Stimulated activated CD4-positive, alpha-beta T cell treated with anti-CD3 and anti-CD28 coated beads, Interleukin-15, amount 100 ng/mL, for 24 hours (primary cell): ENCODE measurements at regions not wholly inside any gene's neighbourhood (a gene's known extent, or its start where the extent isn't known, plus 50 kb on each side); places are given as distances from the start of the nearest gene placed in this dataset.
"Not testable (repeated sequence)": the region's sequence is repeated elsewhere in the genome, so short reads cannot be mapped to it uniquely, and the experiment has no call there.

Experiments
- DNase-seq: peaks from one replicate; pipeline ENCODE4 v3.0.0-alpha.2; 2020

GRCh38 chr10:83371696-83372490 is 767.4 kb upstream of the GHITM start:
- no peak for DNase-seq

GRCh38 chr10:83372646-83373045 is 766.7 kb upstream of the GHITM start:
- DNase-seq = no peak

GRCh38 chr10:83373671-83374070 is 765.6 kb upstream of the GHITM start:
- peak; percentile 2 for DNase-seq

- no peak for DNase-seq
Measured at GRCh38 chr10:83374741-83375140, 764.6 kb upstream of the GHITM start.

- DNase-seq = no peak
Measured at GRCh38 chr10:83375274-83375673, 764.0 kb upstream of the GHITM start.

GRCh38 chr10:83397806-83398205 is 741.5 kb upstream of the GHITM start:
- DNase-seq = no peak

GRCh38 chr10:83410570-83410969 is 728.7 kb upstream of the GHITM start:
- no peak for DNase-seq

GRCh38 chr10:83425306-83425705 is 714.0 kb upstream of the GHITM start:
- no peak for DNase-seq

- no peak for DNase-seq
Measured at GRCh38 chr10:83427101-83427500, 712.2 kb upstream of the GHITM start.

GRCh38 chr10:83432261-83433045 is 706.9 kb upstream of the GHITM start:
- DNase-seq = no peak

- DNase-seq = no peak
Measured at GRCh38 chr10:83433705-83434104, 705.6 kb upstream of the GHITM start.

- DNase-seq = no peak
Measured at GRCh38 chr10:83448013-83448412, 691.3 kb upstream of the GHITM start.

GRCh38 chr10:83458611-83459010 is 680.7 kb upstream of the GHITM start:
- no peak for DNase-seq

- no peak for DNase-seq
Measured at GRCh38 chr10:83459124-83459523, 680.2 kb upstream of the GHITM start.

- DNase-seq = no peak
Measured at GRCh38 chr10:83469728-83470331, 669.5 kb upstream of the GHITM start.

- no peak for DNase-seq
Measured at GRCh38 chr10:83476211-83476610, 663.1 kb upstream of the GHITM start.

- DNase-seq = no peak
Measured at GRCh38 chr10:83489161-83489560, 650.1 kb upstream of the GHITM start.

GRCh38 chr10:83492004-83492403 is 647.3 kb upstream of the GHITM start:
- no peak for DNase-seq

GRCh38 chr10:83512681-83513080 is 626.6 kb upstream of the GHITM start:
- DNase-seq = no peak

- no peak for DNase-seq
Measured at GRCh38 chr10:83515001-83515400, 624.3 kb upstream of the GHITM start.

- no peak for DNase-seq
Measured at GRCh38 chr10:83516788-83517187, 622.5 kb upstream of the GHITM start.

- DNase-seq = no peak
Measured at GRCh38 chr10:83517456-83517855, 621.9 kb upstream of the GHITM start.

- no peak for DNase-seq
Measured at GRCh38 chr10:83518779-83519178, 620.5 kb upstream of the GHITM start.

- DNase-seq = not testable (repeated sequence)
Measured at GRCh38 chr10:83520386-83520785, 618.9 kb upstream of the GHITM start.
